Fibroblast of gingiva (primary cell): ENCODE measurements at regions not wholly inside any gene's neighbourhood (a gene's known extent, or its start where the extent isn't known, plus 50 kb on each side); places are given as distances from the start of the nearest gene placed in this dataset.
"Not testable (repeated sequence)": the region's sequence is repeated elsewhere in the genome, so short reads cannot be mapped to it uniquely, and the experiment has no call there.

Experiments
- DNase-seq: peaks from one replicate; pipeline ENCODE4 v3.0.0-alpha.2; 2011; ENCODE audit warnings: low read depth

- no peak for DNase-seq
Observed at GRCh38 chr6:88499845-88500699, 333.9 kb upstream of the CNR1 start.

- no peak for DNase-seq
Observed at GRCh38 chr6:88499436-88499835, 333.3 kb upstream of the CNR1 start.

GRCh38 chr6:88497403-88497802, 331.3 kb upstream of the CNR1 start:
- DNase-seq: not testable (repeated sequence)

GRCh38 chr6:88494401-88495140, 328.4 kb upstream of the CNR1 start:
- no peak for DNase-seq

- DNase-seq: no peak
Observed at GRCh38 chr6:88493717-88494116, 327.6 kb upstream of the CNR1 start.

- peak; percentile 50 for DNase-seq
Observed at GRCh38 chr6:88492824-88493223, 326.7 kb upstream of the CNR1 start.

- DNase-seq: no peak
Observed at GRCh38 chr6:88492241-88492640, 326.1 kb upstream of the CNR1 start.

GRCh38 chr6:88491266-88491880, 325.2 kb upstream of the CNR1 start:
- DNase-seq: no peak

GRCh38 chr6:88490908-88491264, 324.7 kb upstream of the CNR1 start:
- peak; percentile 54 for DNase-seq

GRCh38 chr6:88490195-88490907, 324.2 kb upstream of the CNR1 start:
- no peak for DNase-seq

GRCh38 chr6:88483424-88483823, 317.3 kb upstream of the CNR1 start:
- DNase-seq: no peak

- no peak for DNase-seq
Observed at GRCh38 chr6:88482465-88482864, 316.3 kb upstream of the CNR1 start.

GRCh38 chr6:88481519-88481918, 315.4 kb upstream of the CNR1 start:
- no peak for DNase-seq

- no peak for DNase-seq
Observed at GRCh38 chr6:88480816-88481215, 314.7 kb upstream of the CNR1 start.

- peak; percentile 9 for DNase-seq
Observed at GRCh38 chr6:88477413-88477812, 311.3 kb upstream of the CNR1 start.

GRCh38 chr6:88476388-88476787, 310.2 kb upstream of the CNR1 start:
- no peak for DNase-seq

GRCh38 chr6:88474720-88475119, 308.6 kb upstream of the CNR1 start:
- DNase-seq: no peak

GRCh38 chr6:88473589-88473988, 307.4 kb upstream of the CNR1 start:
- no peak for DNase-seq

GRCh38 chr6:88472851-88473525, 306.8 kb upstream of the CNR1 start:
- DNase-seq: no peak

- no peak for DNase-seq
Observed at GRCh38 chr6:88459643-88460042, 293.5 kb upstream of the CNR1 start.

GRCh38 chr6:88459189-88459588, 293.0 kb upstream of the CNR1 start:
- DNase-seq: no peak

- DNase-seq: no peak
Observed at GRCh38 chr6:88458662-88459061, 292.5 kb upstream of the CNR1 start.
